ENCODE measurements at regions not wholly inside any gene's neighbourhood (a gene's known extent, or its start where the extent isn't known, plus 50 kb on each side); places are given as distances from the start of the nearest gene placed in this dataset.

DNA sequence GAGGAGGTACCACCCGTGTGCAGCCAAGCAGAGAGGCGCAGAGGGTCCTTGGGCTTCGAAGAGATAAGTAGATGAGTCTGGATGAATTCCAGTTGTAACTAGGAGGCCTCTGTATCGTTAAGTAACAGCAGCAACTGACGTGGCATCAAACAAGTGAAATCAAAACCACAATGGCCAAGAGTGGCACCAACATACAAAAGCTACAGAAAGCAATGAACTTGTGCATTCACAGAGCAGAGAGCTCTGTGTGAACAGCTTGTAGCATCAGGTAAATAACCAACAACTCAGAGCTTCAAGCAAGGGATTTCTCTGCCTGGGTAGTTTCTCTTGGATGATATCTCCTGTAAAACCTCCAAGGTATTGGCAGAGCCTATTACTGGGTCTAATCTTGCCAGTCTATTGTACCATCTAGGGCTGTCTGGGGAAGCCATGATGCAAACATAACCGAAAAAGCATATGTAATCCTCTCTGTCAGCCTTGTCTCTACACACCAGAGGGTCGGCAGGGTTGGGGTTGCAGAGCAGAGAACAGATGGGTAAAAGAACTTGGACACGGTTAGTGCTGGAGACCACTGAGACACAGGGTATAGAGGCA lies 83.1 kb upstream of the USP47 start:
- Histone ChIP-seq H3K36me3 (no peaks in the 10 kb centered on the region), H3K4me1 (no peaks in the 10 kb centered on the region), H3K27ac (no peak overlapping the region), H3K4me3 (no peak overlapping the region), H3K27me3 (replicated peaks in 1 of 7) (peaks cover 0 to 41% (median 4%) of the 10 kb centered on the region in 7 donors), H3K9me3 (no peaks in the 10 kb centered on the region)
- intact Hi-C loops (cut with DNase I; ENCODE audit: low total_unique reads): no loop called here
- no peak for DNase-seq
- TF ChIP-seq, protein P1, sequence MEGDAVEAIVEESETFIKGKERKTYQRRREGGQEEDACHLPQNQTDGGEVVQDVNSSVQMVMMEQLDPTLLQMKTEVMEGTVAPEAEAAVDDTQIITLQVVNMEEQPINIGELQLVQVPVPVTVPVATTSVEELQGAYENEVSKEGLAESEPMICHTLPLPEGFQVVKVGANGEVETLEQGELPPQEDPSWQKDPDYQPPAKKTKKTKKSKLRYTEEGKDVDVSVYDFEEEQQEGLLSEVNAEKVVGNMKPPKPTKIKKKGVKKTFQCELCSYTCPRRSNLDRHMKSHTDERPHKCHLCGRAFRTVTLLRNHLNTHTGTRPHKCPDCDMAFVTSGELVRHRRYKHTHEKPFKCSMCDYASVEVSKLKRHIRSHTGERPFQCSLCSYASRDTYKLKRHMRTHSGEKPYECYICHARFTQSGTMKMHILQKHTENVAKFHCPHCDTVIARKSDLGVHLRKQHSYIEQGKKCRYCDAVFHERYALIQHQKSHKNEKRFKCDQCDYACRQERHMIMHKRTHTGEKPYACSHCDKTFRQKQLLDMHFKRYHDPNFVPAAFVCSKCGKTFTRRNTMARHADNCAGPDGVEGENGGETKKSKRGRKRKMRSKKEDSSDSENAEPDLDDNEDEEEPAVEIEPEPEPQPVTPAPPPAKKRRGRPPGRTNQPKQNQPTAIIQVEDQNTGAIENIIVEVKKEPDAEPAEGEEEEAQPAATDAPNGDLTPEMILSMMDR (IDR thresholded peaks at IDR 0.05 in 8 of 11, conservative IDR thresholded peaks at IDR 0.05 in 3 of 11): no peak
- no peak for TF ChIP-seq POLR2A (IDR thresholded peaks at IDR 0.05)
- 81 to 90% (median 83%) methylated on average over 8 of the region's 8 CpGs for WGBS, 5 donors

DNA sequence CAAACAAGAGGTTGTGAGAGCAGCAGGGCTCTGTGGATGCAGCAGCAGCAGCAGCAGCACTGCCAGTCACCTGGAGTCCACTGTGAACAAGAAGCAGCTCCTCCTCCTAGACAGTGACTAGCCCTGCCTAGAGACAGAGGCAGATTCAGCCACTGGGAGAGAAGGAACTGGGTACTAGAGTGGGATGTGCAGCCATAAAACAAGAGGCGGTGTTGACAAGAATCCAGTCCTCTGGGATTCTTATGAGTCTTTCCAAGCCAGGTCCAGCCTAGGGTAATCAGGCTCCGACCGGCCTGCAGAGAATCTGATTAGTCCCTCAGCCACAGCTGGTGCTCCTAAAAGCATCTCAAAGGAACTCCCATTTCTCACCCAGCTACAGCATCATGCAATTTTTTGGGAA lies 83.9 kb upstream of the USP47 start:
- 84 to 100% (median 94%) methylated on average over 2 to 3 of the region's 3 CpGs for WGBS, 5 donors
- intact Hi-C loops (cut with DNase I; ENCODE audit: low total_unique reads): no loop called here
- H3K27ac ChIP-seq: no peak overlapping the region
- peaks cover 0 to 34% (median 4%) of the 10 kb centered on the region in 7 donors for H3K27me3 ChIP-seq (replicated peaks in 1 of 7)
- no peak for TF ChIP-seq POLR2A (IDR thresholded peaks at IDR 0.05)
- TF ChIP-seq, protein P1 (IDR thresholded peaks at IDR 0.05 in 8 of 11, conservative IDR thresholded peaks at IDR 0.05 in 3 of 11): no peak
- TF ChIP-seq POLR2AphosphoS5 (IDR thresholded peaks at IDR 0.05): no peak
- H3K4me3 ChIP-seq: no peak overlapping the region
- DNase-seq: no peak
- H3K36me3 ChIP-seq: no peaks in the 10 kb centered on the region
- no peaks in the 10 kb centered on the region for H3K9me3 ChIP-seq
- no peaks in the 10 kb centered on the region for H3K4me1 ChIP-seq

DNA sequence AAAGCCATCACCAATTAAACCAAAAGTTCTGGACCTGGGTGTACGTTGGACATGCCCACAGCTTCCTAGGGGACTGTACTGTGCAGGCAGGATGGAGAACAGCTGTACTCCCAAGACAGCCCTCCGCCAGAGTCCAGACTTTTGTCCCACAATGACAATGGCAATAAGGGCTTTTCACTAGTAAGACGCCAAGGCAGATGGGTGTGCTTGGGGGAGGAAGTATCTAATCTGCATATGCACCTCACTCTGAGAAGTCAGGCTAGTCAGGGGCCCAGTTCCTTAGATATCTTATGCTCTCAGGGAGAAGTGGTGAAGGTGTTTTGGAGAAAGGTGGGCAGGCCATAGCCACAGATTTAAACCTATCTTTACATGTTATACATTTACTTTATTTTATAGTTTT lies 85.1 kb upstream of the USP47 start:
- Histone ChIP-seq H3K9me3 (no peaks in the 10 kb centered on the region), H3K27ac (no peak overlapping the region), H3K36me3 (no peaks in the 10 kb centered on the region), H3K27me3 (replicated peaks in 1 of 7) (peaks cover 0 to 33% (median 4%) of the 10 kb centered on the region in 7 donors), H3K4me1 (no peaks in the 10 kb centered on the region), H3K4me3 (no peak overlapping the region)
- TF ChIP-seq POLR2AphosphoS5 (IDR thresholded peaks at IDR 0.05) (no peak), POLR2A (IDR thresholded peaks at IDR 0.05) (no peak)
- TF ChIP-seq, protein P1 (IDR thresholded peaks at IDR 0.05 in 8 of 11, conservative IDR thresholded peaks at IDR 0.05 in 3 of 11): no peak
- intact Hi-C loops (cut with DNase I; ENCODE audit: low total_unique reads): no loop called here
- WGBS, 5 donors: 63 to 86% (median 77%) methylated on average over 3 of the region's 3 CpGs
- DNase-seq: no peak

- intact Hi-C loops (cut with DNase I; ENCODE audit: low total_unique reads): no loop called here
- no peaks in the 10 kb centered on the region for H3K9me3 ChIP-seq
- no peak overlapping the region for H3K27ac ChIP-seq
- no peaks in the 10 kb centered on the region for H3K36me3 ChIP-seq
- H3K4me3 ChIP-seq: no peak overlapping the region
- H3K27me3 ChIP-seq (replicated peaks in 1 of 7): peaks cover 0 to 33% (median 4%) of the 10 kb centered on the region in 7 donors
- H3K4me1 ChIP-seq: no peaks in the 10 kb centered on the region
- no peak for DNase-seq
- no peak for TF ChIP-seq POLR2AphosphoS5 (IDR thresholded peaks at IDR 0.05)
- no peak for TF ChIP-seq POLR2A (IDR thresholded peaks at IDR 0.05)
- TF ChIP-seq, protein P1 (IDR thresholded peaks at IDR 0.05 in 8 of 11, conservative IDR thresholded peaks at IDR 0.05 in 3 of 11): no peak
- 72 to 82% (median 74%) methylated on average over 5 of the region's 5 CpGs for WGBS, 5 donors
These were observed 85.9 kb upstream of the USP47 start for GRCh38 chr11:11755871-11756270.
